Sigmoid colon (tissue), 3 donors: ENCODE measurements at regions not wholly inside any gene's neighbourhood (a gene's known extent, or its start where the extent isn't known, plus 50 kb on each side); places are given as distances from the start of the nearest gene placed in this dataset.

Experiments used
- CTCF ChIP-seq, 4 experiments: fragments of 450-650 bp in 3 of 4; fragments of 200-600 bp in 1 of 4; IDR thresholded peaks; one replicate each; pipeline ENCODE4 v1.5.1; 2016 to 2019; ENCODE audit warnings: antibody characterized with exemption in 4 of 4, mild to moderate bottlenecking in 3 of 4, moderate library complexity in 2 of 4
- POLR2A ChIP-seq, 2 donors: fragments of 450-650 bp; IDR thresholded peaks; one replicate each; pipeline ENCODE4 v1.6.1; 2016; ENCODE audit warnings: antibody characterized with exemption in 2 of 2, mild to moderate bottlenecking in 2 of 2, moderate library complexity in 2 of 2

GRCh38 chr3:182690172-182690571 is 103.1 kb upstream of the ATP11B start:
- no peak for TF ChIP-seq CTCF (IDR thresholded peaks at IDR 0.05)
- TF ChIP-seq POLR2A (IDR thresholded peaks at IDR 0.05), result no peak
